ENCODE measurements at regions not wholly inside any gene's neighbourhood (a gene's known extent, or its start where the extent isn't known, plus 50 kb on each side); places are given as distances from the start of the nearest gene placed in this dataset.

- Histone ChIP-seq H4K20me1 (ENCODE audit: insufficient read depth) (no peaks in the 10 kb centered on the region), H3K27ac (ENCODE audit: low read length) (no peak overlapping the region), H2AFZ (ENCODE audit: low read depth, low read length) (no peak overlapping the region), H3K9me2 (ENCODE audit: insufficient read depth, low read length) (no peaks in the 10 kb centered on the region), H3K9ac (ENCODE audit: low read length) (no peak overlapping the region), H3K79me2 (replicated peaks; ENCODE audit: insufficient read depth, low read length) (no peaks in the 10 kb centered on the region), H3K27me3 (ENCODE audit: insufficient read depth, low read depth, low read length) (no peaks in the 10 kb centered on the region), H3K9me3 (ENCODE audit: low read length) (no peaks in the 10 kb centered on the region), H3K36me3 (ENCODE audit: insufficient read depth, low read length) (no peaks in the 10 kb centered on the region), H3K4me3 (ENCODE audit: low read length) (no peak overlapping the region), H3F3A (ENCODE audit: insufficient read depth, low read length, poor library complexity, severe bottlenecking) (no peaks in the 10 kb centered on the region), H3K4me2 (ENCODE audit: low read length) (no peak overlapping the region)
- TF ChIP-seq EZH2 (IDR thresholded peaks at IDR 0.05; ENCODE audit: borderline replicate concordance, insufficient read depth, low read length, poor library complexity, severe bottlenecking) = no peak
These were observed 110.0 kb upstream of the SYN3 start for GRCh38 chr22:33167998-33168790.

GRCh38 chr22:33166206-33166605 lies 108.0 kb upstream of the SYN3 start:
- H2AFZ ChIP-seq (ENCODE audit: low read depth, low read length) = no peak overlapping the region
- no peak overlapping the region for H3K4me2 ChIP-seq (ENCODE audit: low read length)
- no peak for TF ChIP-seq REST (IDR thresholded peaks at IDR 0.05; ENCODE audit: borderline replicate concordance)
- no peak for TF ChIP-seq EP300 (conservative IDR thresholded peaks at IDR 0.05; ENCODE audit: poor library complexity, severe bottlenecking)
- TF ChIP-seq EZH2 (IDR thresholded peaks at IDR 0.05; ENCODE audit: borderline replicate concordance, insufficient read depth, low read length, poor library complexity, severe bottlenecking) = no peak
- TF ChIP-seq, protein P1, sequence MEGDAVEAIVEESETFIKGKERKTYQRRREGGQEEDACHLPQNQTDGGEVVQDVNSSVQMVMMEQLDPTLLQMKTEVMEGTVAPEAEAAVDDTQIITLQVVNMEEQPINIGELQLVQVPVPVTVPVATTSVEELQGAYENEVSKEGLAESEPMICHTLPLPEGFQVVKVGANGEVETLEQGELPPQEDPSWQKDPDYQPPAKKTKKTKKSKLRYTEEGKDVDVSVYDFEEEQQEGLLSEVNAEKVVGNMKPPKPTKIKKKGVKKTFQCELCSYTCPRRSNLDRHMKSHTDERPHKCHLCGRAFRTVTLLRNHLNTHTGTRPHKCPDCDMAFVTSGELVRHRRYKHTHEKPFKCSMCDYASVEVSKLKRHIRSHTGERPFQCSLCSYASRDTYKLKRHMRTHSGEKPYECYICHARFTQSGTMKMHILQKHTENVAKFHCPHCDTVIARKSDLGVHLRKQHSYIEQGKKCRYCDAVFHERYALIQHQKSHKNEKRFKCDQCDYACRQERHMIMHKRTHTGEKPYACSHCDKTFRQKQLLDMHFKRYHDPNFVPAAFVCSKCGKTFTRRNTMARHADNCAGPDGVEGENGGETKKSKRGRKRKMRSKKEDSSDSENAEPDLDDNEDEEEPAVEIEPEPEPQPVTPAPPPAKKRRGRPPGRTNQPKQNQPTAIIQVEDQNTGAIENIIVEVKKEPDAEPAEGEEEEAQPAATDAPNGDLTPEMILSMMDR (IDR thresholded peaks at IDR 0.05; ENCODE audit: poor library complexity, severe bottlenecking) = no peak
- TF ChIP-seq POLR2AphosphoS5 (IDR thresholded peaks at IDR 0.05) = no peak
- TF ChIP-seq TAF1 (IDR thresholded peaks at IDR 0.05; ENCODE audit: low read depth) = no peak
- no peak for TF ChIP-seq MXI1 (conservative IDR thresholded peaks at IDR 0.05; ENCODE audit: poor library complexity, severe bottlenecking)
- no peak for TF ChIP-seq RAD21 (conservative IDR thresholded peaks at IDR 0.05)
- TF ChIP-seq SMC3 (conservative IDR thresholded peaks at IDR 0.05; ENCODE audit: poor library complexity) = no peak
- no peaks in the 10 kb centered on the region for H4K20me1 ChIP-seq (ENCODE audit: insufficient read depth)
- H3K4me3 ChIP-seq (ENCODE audit: low read length) = no peak overlapping the region
- H3K9me3 ChIP-seq (ENCODE audit: low read length) = no peaks in the 10 kb centered on the region
- H3K27me3 ChIP-seq (ENCODE audit: insufficient read depth, low read depth, low read length) = no peaks in the 10 kb centered on the region
- H3K36me3 ChIP-seq (ENCODE audit: insufficient read depth, low read length) = no peaks in the 10 kb centered on the region
- no peak overlapping the region for H3K27ac ChIP-seq (ENCODE audit: low read length)
- no peak overlapping the region for H3K9ac ChIP-seq (ENCODE audit: low read length)
- no peaks in the 10 kb centered on the region for H3K9me2 ChIP-seq (ENCODE audit: insufficient read depth, low read length)
- H3F3A ChIP-seq (ENCODE audit: insufficient read depth, low read length, poor library complexity, severe bottlenecking) = no peaks in the 10 kb centered on the region
- H3K79me2 ChIP-seq (replicated peaks; ENCODE audit: insufficient read depth, low read length) = no peaks in the 10 kb centered on the region
